OCI-LY7 (cell line): ENCODE measurements at regions not wholly inside any gene's neighbourhood (a gene's known extent, or its start where the extent isn't known, plus 50 kb on each side); places are given as distances from the start of the nearest gene placed in this dataset.

ENCODE experiments used
- BruUV-seq: library from RNA; stranded (reverse); fragments of 400-500 nt; replicated peaks from 2 replicates; lab custom pipeline; 2021; lab: Mats Ljungman, UMichigan
- CTCF ChIA-PET: fragments of 300-600 bp; sonication (Branson Sonifier 250); formaldehyde crosslinking; loops from one replicate; lab custom pipeline; 2022; ENCODE audit warnings: antibody characterized with exemption; ENCODE audit not compliant: unreplicated experiment; lab: Charles Lee
- POLR2A ChIA-PET: fragments of 300-600 bp; sonication (Branson Sonifier 250); formaldehyde crosslinking; loops from one replicate; lab custom pipeline; 2022; ENCODE audit warnings: antibody characterized with exemption; lab: Charles Lee
- DNase-seq: peaks from one replicate; pipeline ENCODE4 v3.0.0-alpha.2; 2015; ENCODE audit warnings: low spot score
- H2AFZ ChIP-seq: fragments of 200-600 bp; sonication (generic), shearing (Covaris generic); 2 replicates; pipeline ENCODE4 v1.6.1; 2014; ENCODE audit warnings: mild to moderate bottlenecking, antibody characterized with exemption, low read length, moderate library complexity
- H3K27ac ChIP-seq: fragments of 200-600 bp; sonication (generic); 2 replicates; pipeline ENCODE4 v1.5.1; 2014; ENCODE audit warnings: mixed run types, low read depth, mild to moderate bottlenecking, moderate library complexity, low read length, inconsistent platforms; ENCODE audit not compliant: poor library complexity, severe bottlenecking
- H3K36me3 ChIP-seq: fragments of 200-600 bp; sonication (generic); 2 replicates; pipeline ENCODE4 v1.6.1; 2014; ENCODE audit warnings: mild to moderate bottlenecking, antibody characterized with exemption, low read length, moderate library complexity, mixed read lengths; ENCODE audit not compliant: insufficient read depth
- H3K4me1 ChIP-seq: fragments of 200-600 bp; sonication (generic); 2 replicates; pipeline ENCODE4 v1.5.1; 2014; ENCODE audit warnings: mild to moderate bottlenecking, low read length; ENCODE audit not compliant: insufficient read depth, poor library complexity, severe bottlenecking
- H3K4me2 ChIP-seq: fragments of 200-600 bp; sonication (generic); 2 replicates; pipeline ENCODE4 v1.6.1; 2014; ENCODE audit warnings: mild to moderate bottlenecking, low read length
- H3K4me3 ChIP-seq: fragments of 200-600 bp; sonication (generic); 2 replicates; pipeline ENCODE4 v1.5.1; 2014; ENCODE audit warnings: mild to moderate bottlenecking, low read depth, low read length; ENCODE audit not compliant: poor library complexity, severe bottlenecking
- H3K79me2 ChIP-seq: fragments of 200-600 bp; sonication (generic); 2 replicates; pipeline ENCODE4 v1.6.1; 2016; ENCODE audit warnings: low read depth, mild to moderate bottlenecking, low read length, moderate library complexity, mixed read lengths; ENCODE audit not compliant: insufficient read depth
- H3K9me2 ChIP-seq: fragments of 200-600 bp; sonication (generic); 2 replicates; pipeline ENCODE4 v1.6.1; 2016; ENCODE audit warnings: mild to moderate bottlenecking, low read length, mixed read lengths; ENCODE audit not compliant: insufficient read depth
- H3K9me3 ChIP-seq: fragments of 200-600 bp; sonication (generic); 2 replicates; pipeline ENCODE4 v1.6.1; 2014; ENCODE audit warnings: mild to moderate bottlenecking, mixed run types, low read length, mixed read lengths
- H4K20me1 ChIP-seq: fragments of 200-600 bp; sonication (generic); 2 replicates; pipeline ENCODE4 v1.6.1; 2014; ENCODE audit warnings: mild to moderate bottlenecking, antibody characterized with exemption, low read length, moderate library complexity, mixed read lengths; ENCODE audit not compliant: insufficient read depth
- CTCF ChIP-seq: fragments of 200-600 bp; sonication (generic); conservative IDR thresholded peaks from 2 replicates; pipeline ENCODE4 v1.5.1; 2014; ENCODE audit warnings: mild to moderate bottlenecking, antibody characterized with exemption, low read length, moderate library complexity, mixed read lengths
- EZH2phosphoT487 ChIP-seq: fragments of 200-600 bp; sonication (generic); IDR thresholded peaks from 2 replicates; pipeline ENCODE4 v1.6.1; 2018; ENCODE audit warnings: low read depth, borderline replicate concordance, mild to moderate bottlenecking, mixed run types, antibody characterized with exemption, low read length, moderate library complexity, mixed read lengths
- intact Hi-C: fragments of 100-400 bp; cut with micrococcal nuclease; formaldehyde crosslinking; loops from one replicate; pipeline ENCODE4 v1.10.0; 2022; ENCODE audit not compliant: unreplicated experiment

- no peaks in the 10 kb centered on the region for H3K9me3 ChIP-seq
- H3K4me2 ChIP-seq, result no peak overlapping the region
- no peaks in the 10 kb centered on the region for H3K36me3 ChIP-seq
- CTCF ChIA-PET, result no interaction called here
- DNase-seq, result no peak
- intact Hi-C loops, result no loop called here
- no peaks in the 10 kb centered on the region for H4K20me1 ChIP-seq
- peak overlapping the region; percentile 26 for H2AFZ ChIP-seq
- no peak for TF ChIP-seq EZH2phosphoT487
- TF ChIP-seq CTCF, result no peak
- H3K79me2 ChIP-seq, result no peaks in the 10 kb centered on the region
- H3K4me1 ChIP-seq, result no peaks in the 10 kb centered on the region
- BruUV-seq, result no TSS peak
- H3K4me3 ChIP-seq, result no peak overlapping the region
- POLR2A ChIA-PET, result no interaction called here
- H3K9me2 ChIP-seq, result no peaks in the 10 kb centered on the region
- H3K27ac ChIP-seq, result no peak overlapping the region
Measured at GRCh38 chr16:64361753-64362152, 760.1 kb downstream of the CDH11 start.

- no peaks in the 10 kb centered on the region for H3K9me2 ChIP-seq
- BruUV-seq, result no TSS peak
- DNase-seq, result no peak
- ChIA-PET POLR2A (interaction anchor here (0.7 to 1.4 kb wide), 3 partner anchors 9 to 391 kb away, joined by 3 to 4 read pairs (median 3); no protein-coding TSS in a partner anchor), CTCF (no interaction called here)
- H3K9me3 ChIP-seq, result no peaks in the 10 kb centered on the region
- no peaks in the 10 kb centered on the region for H3K4me1 ChIP-seq
- TF ChIP-seq EZH2phosphoT487 (no peak), CTCF (no peak)
- no peaks in the 10 kb centered on the region for H4K20me1 ChIP-seq
- H2AFZ ChIP-seq, result no peak overlapping the region
- no peak overlapping the region for H3K27ac ChIP-seq
- H3K4me3 ChIP-seq, result no peak overlapping the region
- intact Hi-C loops, result no loop called here
- no peak overlapping the region for H3K4me2 ChIP-seq
- H3K79me2 ChIP-seq, result no peaks in the 10 kb centered on the region
- H3K36me3 ChIP-seq, result no peaks in the 10 kb centered on the region
Measured at GRCh38 chr16:64358291-64358690, 763.6 kb downstream of the CDH11 start.

GRCh38 chr16:64356267-64356666 is 765.6 kb downstream of the CDH11 start:
- H3K4me1 ChIP-seq, result no peaks in the 10 kb centered on the region
- H3K36me3 ChIP-seq, result no peaks in the 10 kb centered on the region
- TF ChIP-seq CTCF, result no peak
- TF ChIP-seq EZH2phosphoT487, result no peak
- H3K9me2 ChIP-seq, result no peaks in the 10 kb centered on the region
- peak overlapping the region; percentile 30; the same call in 1 of the 2 replicates for H2AFZ ChIP-seq
- POLR2A ChIA-PET, result interaction anchor here (0.6 to 1.6 kb wide), 5 partner anchors 10 to 42 kb away, joined by 3 to 6 read pairs (median 5); no protein-coding TSS in a partner anchor
- H3K4me2 ChIP-seq, result no peak overlapping the region
- H3K27ac ChIP-seq, result no peak overlapping the region
- no peak for DNase-seq
- CTCF ChIA-PET, result no interaction called here
- no peaks in the 10 kb centered on the region for H3K79me2 ChIP-seq
- no peak overlapping the region for H3K4me3 ChIP-seq
- H3K9me3 ChIP-seq, result no peaks in the 10 kb centered on the region; the same call in 1 of the 2 replicates
- H4K20me1 ChIP-seq, result no peaks in the 10 kb centered on the region
- intact Hi-C loops, result no loop called here
- no TSS peak for BruUV-seq
